Coronary artery (tissue), 2 donors: ENCODE measurements at regions not wholly inside any gene's neighbourhood (a gene's known extent, or its start where the extent isn't known, plus 50 kb on each side); places are given as distances from the start of the nearest gene placed in this dataset.

ENCODE experiments used
- DNase-seq: peaks from one replicate; pipeline ENCODE4 v3.0.0-alpha.2; 2017; ENCODE audit warnings: low spot score
- H3K27ac ChIP-seq, 2 donors: fragments of 200-600 bp; sonication (generic); one replicate each; pipeline ENCODE4 v1.5.1; 2016 to 2019
- H3K4me3 ChIP-seq: fragments of 200-600 bp; sonication (generic); 2 replicates; pipeline ENCODE4 v1.5.1; 2016; ENCODE audit warnings: mild to moderate bottlenecking, moderate library complexity
- CTCF ChIP-seq: fragments of 200-600 bp; sonication (generic); IDR thresholded peaks from one replicate; pipeline ENCODE4 v1.5.1; 2019; ENCODE audit warnings: antibody characterized with exemption

GRCh38 chr6:6998194-6998569 is 109.6 kb upstream of the RREB1 start:
- DNase-seq: no peak
- Histone ChIP-seq H3K4me3 (no peak overlapping the region), H3K27ac (no peak overlapping the region)
- no peak for TF ChIP-seq CTCF

GRCh38 chr6:7000825-7001777 is 106.7 kb upstream of the RREB1 start:
- DNase-seq: no peak
- Histone ChIP-seq H3K27ac (no peak overlapping the region), H3K4me3 (no peak overlapping the region)
- TF ChIP-seq CTCF: no peak

GRCh38 chr6:7003041-7003440 is 104.7 kb upstream of the RREB1 start:
- Histone ChIP-seq H3K27ac (no peak overlapping the region), H3K4me3 (no peak overlapping the region)
- no peak for TF ChIP-seq CTCF
- DNase-seq: no peak

- no peak for TF ChIP-seq CTCF
- DNase-seq: no peak
- Histone ChIP-seq H3K27ac (no peak overlapping the region), H3K4me3 (no peak overlapping the region)
Measured at GRCh38 chr6:7004581-7005297, 103.0 kb upstream of the RREB1 start.

- TF ChIP-seq CTCF: no peak
- no peak overlapping the region for H3K27ac ChIP-seq
- no peak overlapping the region for H3K4me3 ChIP-seq
- no peak for DNase-seq
Measured at GRCh38 chr6:7006515-7007191, 101.1 kb upstream of the RREB1 start.

GRCh38 chr6:7008451-7008988 is 99.2 kb upstream of the RREB1 start:
- H3K27ac ChIP-seq: no peak overlapping the region
- H3K4me3 ChIP-seq: no peak overlapping the region
- TF ChIP-seq CTCF: no peak
- no peak for DNase-seq
